GM21717 (cell line): ENCODE measurements at regions not wholly inside any gene's neighbourhood (a gene's known extent, or its start where the extent isn't known, plus 50 kb on each side); places are given as distances from the start of the nearest gene placed in this dataset.

Experiments used
- ATAC-seq: cut with Tn5 transposase; IDR thresholded peaks from one replicate; pipeline ENCODE4 v1.9.1; 2021; ENCODE audit warnings: mild to moderate bottlenecking, moderate library complexity; ENCODE audit not compliant: unreplicated experiment

DNA sequence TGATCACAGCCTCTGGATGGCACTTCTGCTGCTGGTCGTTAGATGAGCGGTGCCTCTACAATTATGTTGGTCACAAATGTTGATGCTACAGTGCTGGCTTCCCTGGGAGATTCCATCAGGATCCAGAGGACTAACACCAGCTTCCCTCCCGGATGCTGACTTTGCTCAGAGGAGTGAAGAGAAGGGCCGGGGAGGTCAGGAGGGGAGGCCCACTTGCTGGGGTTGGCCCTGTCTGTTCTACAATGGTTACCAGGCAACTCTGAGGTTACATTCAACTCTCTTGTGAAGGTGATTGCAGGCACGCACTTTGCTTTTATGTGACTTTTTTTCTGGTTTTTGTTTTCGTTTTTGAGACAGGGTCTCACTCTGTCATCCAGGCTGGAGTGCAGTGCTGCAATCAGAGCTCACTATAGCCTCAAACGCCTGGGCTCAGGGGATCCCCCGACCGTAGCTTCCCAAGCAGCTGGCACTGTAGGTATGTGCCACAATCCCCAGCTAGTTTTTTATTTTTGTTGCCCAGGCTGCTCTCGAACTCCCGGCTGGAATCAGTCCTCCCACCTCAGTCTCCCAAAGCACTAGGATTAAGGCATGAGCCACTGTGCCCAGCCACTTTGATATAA, 112.5 kb downstream of the ADSS2 start:
- no peak for ATAC-seq

DNA sequence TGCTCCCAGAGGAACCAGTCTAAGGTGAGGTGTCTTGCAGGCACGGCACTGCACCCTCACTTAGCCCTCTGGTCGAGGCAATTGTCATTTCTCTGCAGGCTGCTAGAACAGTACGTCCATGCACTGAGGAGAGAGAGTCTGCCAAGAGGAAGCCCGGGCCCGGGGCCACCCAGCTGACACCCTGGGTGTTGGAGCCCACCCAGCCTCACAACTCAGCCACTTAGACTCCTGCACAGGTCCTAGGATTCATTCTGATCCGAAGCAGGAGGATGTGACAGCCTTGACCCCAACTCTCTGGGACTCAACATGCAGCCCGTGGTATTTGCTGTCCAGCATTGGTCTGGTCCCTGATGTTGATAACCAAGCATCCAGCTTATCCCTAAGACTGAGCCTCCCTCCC, 111.9 kb downstream of the ADSS2 start:
- no peak for ATAC-seq

- no peak for ATAC-seq
Measured at GRCh38 chr1:244340396-244340795, 111.3 kb downstream of the ADSS2 start.

DNA sequence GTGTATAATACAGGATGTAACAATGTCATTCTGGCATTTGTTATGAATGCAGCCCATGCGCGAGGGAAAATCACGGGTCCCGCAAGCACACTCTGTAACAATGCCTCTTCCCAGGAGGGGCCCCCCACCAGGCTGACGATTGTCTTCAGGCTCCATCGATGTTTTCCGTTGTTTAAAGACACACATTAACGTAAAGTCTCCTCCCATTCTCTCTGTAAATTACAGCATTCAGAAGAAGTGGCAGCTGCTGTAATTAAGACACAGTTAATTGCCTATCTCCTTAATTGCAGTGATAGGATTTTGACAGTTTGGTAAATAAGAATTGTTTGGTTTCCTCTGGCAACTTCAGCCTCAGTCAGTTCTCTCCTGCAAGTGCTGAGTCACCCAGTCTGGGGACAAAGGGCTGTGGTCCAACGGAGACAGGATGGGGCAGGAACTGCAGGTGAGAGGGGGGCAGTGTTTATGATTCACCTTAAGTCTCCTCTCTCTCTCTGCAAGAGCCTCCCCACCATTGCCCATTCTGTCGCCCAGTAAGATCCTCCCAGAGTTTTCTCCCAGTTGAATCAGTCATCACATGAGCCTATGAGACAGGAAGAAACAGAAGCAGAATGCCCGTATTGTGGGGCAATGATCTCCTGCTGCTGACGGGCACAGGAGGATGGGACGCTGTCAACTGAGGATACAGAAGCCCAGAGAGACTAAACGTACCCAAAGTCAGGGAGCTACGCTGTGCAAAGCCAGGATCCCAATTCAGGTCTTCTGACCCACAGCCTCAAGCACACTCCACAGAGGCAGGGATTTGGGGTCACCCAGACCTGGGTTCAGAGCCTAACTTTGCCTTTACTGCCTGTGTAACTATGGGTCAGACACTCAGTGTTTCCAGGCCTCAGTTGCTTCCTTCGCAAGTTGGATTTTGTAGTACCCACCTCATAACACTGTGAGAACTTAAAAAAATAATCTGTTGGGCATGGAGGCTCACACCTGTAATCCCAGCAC, 110.0 kb downstream of the ADSS2 start:
- no peak for ATAC-seq

DNA sequence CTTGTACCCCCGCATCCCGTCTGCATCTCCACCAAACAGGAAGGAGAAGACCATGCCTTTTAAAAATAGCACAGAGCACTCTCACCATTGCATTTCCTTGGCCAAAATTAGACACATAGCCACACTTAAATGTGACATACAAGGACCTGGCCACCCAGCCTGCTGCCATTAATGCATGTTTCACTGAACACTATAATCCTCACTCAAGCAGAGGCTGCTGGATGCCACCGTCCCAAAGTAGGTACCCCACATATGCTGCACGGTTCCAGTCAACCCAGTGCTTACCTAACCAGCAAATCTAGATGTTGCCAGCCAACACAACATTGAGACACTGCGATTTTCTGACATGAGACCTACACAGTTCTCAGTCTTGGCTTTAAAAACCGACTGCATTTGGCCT, 107.7 kb downstream of the ADSS2 start:
- ATAC-seq, result no peak

GRCh38 chr1:244346972-244347618, 104.6 kb downstream of the ADSS2 start:
- ATAC-seq, result no peak

GRCh38 chr1:244347942-244348341, 103.8 kb downstream of the ADSS2 start:
- no peak for ATAC-seq

- no peak for ATAC-seq
Measured at GRCh38 chr1:244349103-244349531, 102.6 kb downstream of the ADSS2 start.

DNA sequence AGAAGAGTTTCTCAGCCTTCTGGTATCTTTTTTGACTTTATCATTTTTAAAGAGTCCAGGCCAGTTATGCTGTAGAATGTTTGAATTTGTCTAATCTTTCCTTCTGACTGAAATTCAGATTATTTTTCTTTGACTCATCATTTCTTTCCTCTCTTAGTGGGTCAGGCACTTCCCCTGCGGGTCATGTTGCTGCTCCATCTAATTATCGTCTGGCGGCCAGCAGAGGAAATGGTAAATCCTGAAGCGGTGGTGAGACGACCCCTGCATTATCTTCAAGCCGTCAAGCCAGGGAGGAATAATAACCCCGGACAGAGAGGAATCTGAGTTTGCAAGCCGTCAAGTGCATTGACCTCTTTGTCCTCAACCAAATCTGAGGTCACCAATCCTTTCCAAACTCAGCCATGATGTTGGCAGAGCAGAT, 102.1 kb downstream of the ADSS2 start:
- no peak for ATAC-seq

DNA sequence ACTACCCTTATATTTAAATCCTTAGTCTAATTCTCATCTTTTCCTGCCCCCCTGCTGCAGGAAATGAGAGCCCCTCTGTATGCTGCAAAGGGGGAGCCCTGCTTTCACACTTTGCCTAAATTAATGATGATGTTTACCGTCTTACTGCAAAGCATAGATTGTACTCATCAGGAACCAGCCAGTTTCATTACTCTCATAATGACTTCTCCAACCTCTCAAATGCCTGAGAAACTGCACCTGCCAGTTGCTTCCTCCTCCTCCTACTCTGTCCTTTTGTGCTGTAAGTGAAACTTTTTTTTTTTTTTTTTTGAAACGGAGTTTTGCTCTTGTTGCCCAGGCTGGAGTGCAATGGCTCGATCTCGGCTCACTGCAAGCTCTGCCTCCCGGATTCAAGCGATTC, 101.7 kb downstream of the ADSS2 start:
- ATAC-seq, result peak; percentile 88

- ATAC-seq, result no peak
Measured at GRCh38 chr1:244352156-244352830, 99.4 kb downstream of the ADSS2 start.

DNA sequence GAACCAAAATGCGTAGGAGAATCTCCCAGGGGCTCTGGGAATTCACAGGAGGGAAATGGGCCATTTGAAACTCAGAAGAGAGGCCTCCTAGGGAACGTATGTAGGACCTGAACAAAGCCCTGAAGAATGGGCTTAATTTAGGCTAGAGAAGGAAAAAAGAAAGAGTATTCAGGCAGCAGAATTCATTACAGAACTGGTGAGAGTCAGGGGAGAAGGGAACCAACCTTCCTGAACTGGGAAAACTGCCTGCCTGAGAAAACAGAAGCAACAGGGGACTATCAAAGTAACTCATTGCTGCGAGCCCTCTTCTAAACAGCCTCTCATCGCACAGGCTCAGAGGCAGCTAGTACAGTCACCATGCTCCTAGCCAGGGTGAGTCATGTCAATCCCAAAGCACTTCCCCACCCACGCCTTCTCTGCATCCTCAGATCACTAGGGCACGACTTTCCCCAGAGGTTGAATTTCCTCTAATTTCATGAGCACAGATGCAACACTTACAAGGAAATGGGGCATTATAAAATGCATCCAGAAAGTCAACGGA, 98.1 kb downstream of the ADSS2 start:
- peak; percentile 62 for ATAC-seq

GRCh38 chr1:244354810-244355278, 96.9 kb downstream of the ADSS2 start:
- ATAC-seq, result no peak

- ATAC-seq, result no peak
Measured at GRCh38 chr1:244356376-244356775, 95.3 kb downstream of the ADSS2 start.
